ENCODE measurements at regions not wholly inside any gene's neighbourhood (a gene's known extent, or its start where the extent isn't known, plus 50 kb on each side); places are given as distances from the start of the nearest gene placed in this dataset.
"Not testable (repeated sequence)": the region's sequence is repeated elsewhere in the genome, so short reads cannot be mapped to it uniquely, and the experiment has no call there.

DNA sequence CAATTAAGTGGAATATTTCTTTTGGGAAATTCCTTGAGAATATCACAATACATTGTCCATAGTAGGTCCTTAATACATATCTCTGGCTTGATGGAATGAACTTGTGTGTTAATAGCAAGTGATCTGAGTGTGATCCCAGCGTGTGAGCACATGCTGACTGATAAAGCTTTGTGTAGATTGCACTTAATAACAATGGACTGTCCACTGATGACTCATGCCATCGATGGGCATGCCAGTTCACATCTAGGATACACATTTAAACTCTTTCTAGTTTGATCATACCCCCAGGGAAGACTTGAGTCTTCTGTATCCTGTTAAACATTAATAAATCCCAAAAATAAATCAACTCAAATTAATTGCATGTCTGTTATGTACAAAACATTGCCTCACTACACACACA, 454.3 kb upstream of the SPTLC3 start:
- Histone ChIP-seq H3F3A (ENCODE audit: control insufficient read depth, insufficient read depth) (no peaks in the 10 kb centered on the region), H3K9me2 (replicated peaks; ENCODE audit: control insufficient read depth, low read length) (no peaks in the 10 kb centered on the region), H3K27ac (ENCODE audit: low read depth, low read length) (no peak overlapping the region), H4K20me1 (ENCODE audit: control insufficient read depth, insufficient read depth, low read depth, low read length) (no peaks in the 10 kb centered on the region), H3K4me3 (ENCODE audit: low read length) (no peak overlapping the region), H3K9me3 (ENCODE audit: control insufficient read depth, insufficient read depth, low read length) (no peaks in the 10 kb centered on the region), H3K79me2 (ENCODE audit: control insufficient read depth, low read length) (no peaks in the 10 kb centered on the region), H3K27me3 (ENCODE audit: control insufficient read depth, low read length) (no peaks in the 10 kb centered on the region), H3K36me3 (ENCODE audit: control insufficient read depth, low read length) (no peaks in the 10 kb centered on the region), H3K4me1 (ENCODE audit: control insufficient read depth, low read length) (no peaks in the 10 kb centered on the region), H3K4me2 (ENCODE audit: low read length) (no peak overlapping the region)
- TF ChIP-seq CTCF (IDR thresholded peaks at IDR 0.05; ENCODE audit: low read depth, low read length, poor library complexity, severe bottlenecking) (no peak), EZH2phosphoT487 (IDR thresholded peaks at IDR 0.05; ENCODE audit: borderline replicate concordance, low read length) (no peak)

DNA sequence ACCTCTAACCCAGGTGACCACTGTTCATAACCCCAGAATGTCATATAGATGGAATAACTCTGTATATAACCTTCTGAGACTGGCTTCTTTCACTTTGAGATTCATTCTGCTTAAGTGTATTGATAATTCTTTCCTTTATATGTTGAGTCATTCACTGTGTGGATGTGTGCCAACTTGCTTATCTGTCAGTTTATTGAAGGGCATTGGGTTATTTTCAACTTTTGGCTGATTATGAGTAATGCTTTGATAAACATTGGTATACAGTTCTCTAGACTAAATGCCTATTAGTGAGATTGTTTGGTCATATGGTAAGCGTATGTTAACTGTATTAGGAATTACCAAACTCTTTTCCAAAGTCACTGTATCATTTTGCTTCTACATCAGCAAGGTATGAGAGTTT, 453.4 kb upstream of the SPTLC3 start:
- H3K4me3 ChIP-seq (ENCODE audit: low read length): no peak overlapping the region
- H3K9me3 ChIP-seq (ENCODE audit: control insufficient read depth, insufficient read depth, low read length): no peaks in the 10 kb centered on the region
- H3K9me2 ChIP-seq (replicated peaks; ENCODE audit: control insufficient read depth, low read length): no peaks in the 10 kb centered on the region
- H3K4me1 ChIP-seq (ENCODE audit: control insufficient read depth, low read length): no peaks in the 10 kb centered on the region
- no peaks in the 10 kb centered on the region for H3K79me2 ChIP-seq (ENCODE audit: control insufficient read depth, low read length)
- TF ChIP-seq CTCF (IDR thresholded peaks at IDR 0.05; ENCODE audit: low read depth, low read length, poor library complexity, severe bottlenecking) (no peak), EZH2phosphoT487 (IDR thresholded peaks at IDR 0.05; ENCODE audit: borderline replicate concordance, low read length) (no peak)
- no peaks in the 10 kb centered on the region for H3F3A ChIP-seq (ENCODE audit: control insufficient read depth, insufficient read depth)
- no peaks in the 10 kb centered on the region for H4K20me1 ChIP-seq (ENCODE audit: control insufficient read depth, insufficient read depth, low read depth, low read length)
- H3K36me3 ChIP-seq (ENCODE audit: control insufficient read depth, low read length): no peaks in the 10 kb centered on the region
- no peak overlapping the region for H3K27ac ChIP-seq (ENCODE audit: low read depth, low read length)
- no peaks in the 10 kb centered on the region for H3K27me3 ChIP-seq (ENCODE audit: control insufficient read depth, low read length)
- no peak overlapping the region for H3K4me2 ChIP-seq (ENCODE audit: low read length)

DNA sequence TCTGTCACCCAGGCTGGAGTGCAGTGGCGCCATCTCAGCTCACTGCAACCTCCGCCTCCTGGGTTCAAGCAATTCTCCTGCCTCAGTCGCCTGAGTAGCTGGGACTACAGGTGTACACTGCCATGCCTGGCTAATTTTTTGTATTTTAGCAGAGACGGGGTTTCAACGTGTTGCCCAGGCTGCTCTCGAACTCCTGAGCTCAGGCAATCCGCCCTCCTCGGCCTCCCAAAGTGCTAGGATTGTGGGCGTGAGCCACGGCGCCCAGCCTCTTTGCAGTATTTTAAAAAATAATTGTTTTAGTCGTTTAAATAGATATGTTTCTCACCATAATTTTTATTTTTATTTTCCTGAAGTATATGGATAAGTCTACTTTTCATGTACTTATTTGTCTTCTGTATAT, 452.9 kb upstream of the SPTLC3 start:
- not testable (repeated sequence) for H3K79me2 ChIP-seq (ENCODE audit: control insufficient read depth, low read length); H3F3A ChIP-seq (ENCODE audit: control insufficient read depth, insufficient read depth); H3K9me2 ChIP-seq (replicated peaks; ENCODE audit: control insufficient read depth, low read length); H3K27me3 ChIP-seq (ENCODE audit: control insufficient read depth, low read length); H3K27ac ChIP-seq (ENCODE audit: low read depth, low read length); H3K4me1 ChIP-seq (ENCODE audit: control insufficient read depth, low read length); H3K4me2 ChIP-seq (ENCODE audit: low read length); H3K36me3 ChIP-seq (ENCODE audit: control insufficient read depth, low read length); H4K20me1 ChIP-seq (ENCODE audit: control insufficient read depth, insufficient read depth, low read depth, low read length); H3K4me3 ChIP-seq (ENCODE audit: low read length); H3K9me3 ChIP-seq (ENCODE audit: control insufficient read depth, insufficient read depth, low read length)

GRCh38 chr20:12557224-12557623, 451.5 kb upstream of the SPTLC3 start:
- Histone ChIP-seq H4K20me1 (ENCODE audit: control insufficient read depth, insufficient read depth, low read depth, low read length) (no peaks in the 10 kb centered on the region), H3K36me3 (ENCODE audit: control insufficient read depth, low read length) (no peaks in the 10 kb centered on the region), H3K4me2 (ENCODE audit: low read length) (no peak overlapping the region), H3K79me2 (ENCODE audit: control insufficient read depth, low read length) (no peaks in the 10 kb centered on the region), H3K4me1 (ENCODE audit: control insufficient read depth, low read length) (no peaks in the 10 kb centered on the region), H3K9me3 (ENCODE audit: control insufficient read depth, insufficient read depth, low read length) (no peaks in the 10 kb centered on the region), H3K27ac (ENCODE audit: low read depth, low read length) (no peak overlapping the region), H3K4me3 (ENCODE audit: low read length) (no peak overlapping the region), H3K27me3 (ENCODE audit: control insufficient read depth, low read length) (no peaks in the 10 kb centered on the region), H3K9me2 (replicated peaks; ENCODE audit: control insufficient read depth, low read length) (no peaks in the 10 kb centered on the region), H3F3A (ENCODE audit: control insufficient read depth, insufficient read depth) (no peaks in the 10 kb centered on the region)
- TF ChIP-seq EZH2phosphoT487 (IDR thresholded peaks at IDR 0.05; ENCODE audit: borderline replicate concordance, low read length) (no peak), CTCF (IDR thresholded peaks at IDR 0.05; ENCODE audit: low read depth, low read length, poor library complexity, severe bottlenecking) (no peak)

Measured in DOHH2 (cell line).